Lower lobe of right lung (tissue), 2 donors: ENCODE measurements at regions not wholly inside any gene's neighbourhood (a gene's known extent, or its start where the extent isn't known, plus 50 kb on each side); places are given as distances from the start of the nearest gene placed in this dataset.

Source experiments
- ATAC-seq, 2 donors: fragments of 200-7000 bp; cut with Tn5 transposase; one replicate each; pipeline ENCODE4 v1.9.1; 2020 to 2022; ENCODE audit warnings: mild to moderate bottlenecking in 2 of 2, moderate library complexity in 2 of 2
- DNase-seq: peaks from one replicate; pipeline ENCODE4 v3.0.0-alpha.2; 2020
- H3K27ac ChIP-seq: fragments of 200-600 bp; one replicate; pipeline ENCODE4 v1.8.0; 2022
- H3K27me3 ChIP-seq: fragments of 200-600 bp; one replicate; pipeline ENCODE4 v1.8.0; 2022; ENCODE audit warnings: low read depth
- H3K36me3 ChIP-seq: fragments of 200-600 bp; one replicate; pipeline ENCODE4 v1.8.0; 2022; ENCODE audit warnings: mild to moderate bottlenecking
- H3K4me1 ChIP-seq: fragments of 200-600 bp; one replicate; pipeline ENCODE4 v1.8.0; 2022
- H3K4me3 ChIP-seq: fragments of 200-600 bp; one replicate; pipeline ENCODE4 v1.8.0; 2022; ENCODE audit warnings: mild to moderate bottlenecking
- H3K9me3 ChIP-seq: fragments of 200-600 bp; one replicate; pipeline ENCODE4 v1.8.0; 2022
- CTCF ChIP-seq: fragments of 200-600 bp; IDR thresholded peaks from one replicate; pipeline ENCODE4 v1.8.0; 2022; ENCODE audit warnings: antibody characterized with exemption, mild to moderate bottlenecking
- intact Hi-C: fragments of 100-400 bp; cut with DNase I; formaldehyde crosslinking; loops from one replicate; pipeline ENCODE4 v1.11.0; 2022
- donor health status: DM: no; HTN: yes; CAD: no; lungs with severe emphysema.

- no peak for ATAC-seq
- H3K27me3 ChIP-seq, result no peaks in the 10 kb centered on the region
- intact Hi-C loops, result no loop called here
- no peaks in the 10 kb centered on the region for H3K4me1 ChIP-seq
- H3K4me3 ChIP-seq, result no peak overlapping the region
- no peaks in the 10 kb centered on the region for H3K9me3 ChIP-seq
- H3K27ac ChIP-seq, result no peak overlapping the region
- peaks cover 80% of the 10 kb centered on the region for H3K36me3 ChIP-seq
- TF ChIP-seq CTCF, result no peak
- DNase-seq, result no peak
These were observed 50.8 kb downstream of the RBM27 start for GRCh38 chr5:146254223-146254622.

- no peaks in the 10 kb centered on the region for H3K9me3 ChIP-seq
- peaks cover 99% of the 10 kb centered on the region for H3K36me3 ChIP-seq
- ATAC-seq, result no peak
- H3K4me3 ChIP-seq, result no peak overlapping the region
- no peak for DNase-seq
- H3K27me3 ChIP-seq, result no peaks in the 10 kb centered on the region
- H3K27ac ChIP-seq, result no peak overlapping the region
- TF ChIP-seq CTCF, result no peak
- intact Hi-C loops, result no loop called here
- no peaks in the 10 kb centered on the region for H3K4me1 ChIP-seq
These were observed 65.5 kb upstream of the POU4F3 start for GRCh38 chr5:146273109-146273508.

- peaks cover 81% of the 10 kb centered on the region for H3K36me3 ChIP-seq
- intact Hi-C loops, result no loop called here
These were observed 55.3 kb upstream of the POU4F3 start for GRCh38 chr5:146283344-146283761.

GRCh38 chr5:146284016-146284415 is 54.6 kb upstream of the POU4F3 start:
- intact Hi-C loops, result no loop called here
- TF ChIP-seq CTCF, result no peak
- no peaks in the 10 kb centered on the region for H3K9me3 ChIP-seq
- H3K36me3 ChIP-seq, result peaks cover 75% of the 10 kb centered on the region
- DNase-seq (no peak), ATAC-seq (no peak)
- no peak overlapping the region for H3K27ac ChIP-seq
- no peak overlapping the region for H3K4me3 ChIP-seq
- H3K4me1 ChIP-seq, result no peaks in the 10 kb centered on the region
- no peaks in the 10 kb centered on the region for H3K27me3 ChIP-seq

More at GRCh38 chr5:146283344-146283761, 55.3 kb upstream of the POU4F3 start:
- Histone ChIP-seq H3K27me3 (no peaks in the 10 kb centered on the region), H3K27ac (no peak overlapping the region), H3K4me1 (no peaks in the 10 kb centered on the region), H3K9me3 (no peaks in the 10 kb centered on the region), H3K4me3 (no peak overlapping the region)
- no peak for ATAC-seq
- TF ChIP-seq CTCF, result no peak
- DNase-seq, result no peak
